ENCODE measurements at regions not wholly inside any gene's neighbourhood (a gene's known extent, or its start where the extent isn't known, plus 50 kb on each side); places are given as distances from the start of the nearest gene placed in this dataset.

GRCh38 chr14:28468191-28469151 is 298.1 kb upstream of the FOXG1 start:
- Histone ChIP-seq H3K27ac (no peak overlapping the region), H3K4me3 (no peak overlapping the region), H3K27me3 (ENCODE audit: low read depth) (no peaks in the 10 kb centered on the region), H3K4me1 (no peaks in the 10 kb centered on the region), H3K36me3 (no peaks in the 10 kb centered on the region), H3K9me3 (no peaks in the 10 kb centered on the region)
- DNase-seq (no peak), ATAC-seq (peak in 1 of 2 donors; percentile 51)
- TF ChIP-seq, protein P1, sequence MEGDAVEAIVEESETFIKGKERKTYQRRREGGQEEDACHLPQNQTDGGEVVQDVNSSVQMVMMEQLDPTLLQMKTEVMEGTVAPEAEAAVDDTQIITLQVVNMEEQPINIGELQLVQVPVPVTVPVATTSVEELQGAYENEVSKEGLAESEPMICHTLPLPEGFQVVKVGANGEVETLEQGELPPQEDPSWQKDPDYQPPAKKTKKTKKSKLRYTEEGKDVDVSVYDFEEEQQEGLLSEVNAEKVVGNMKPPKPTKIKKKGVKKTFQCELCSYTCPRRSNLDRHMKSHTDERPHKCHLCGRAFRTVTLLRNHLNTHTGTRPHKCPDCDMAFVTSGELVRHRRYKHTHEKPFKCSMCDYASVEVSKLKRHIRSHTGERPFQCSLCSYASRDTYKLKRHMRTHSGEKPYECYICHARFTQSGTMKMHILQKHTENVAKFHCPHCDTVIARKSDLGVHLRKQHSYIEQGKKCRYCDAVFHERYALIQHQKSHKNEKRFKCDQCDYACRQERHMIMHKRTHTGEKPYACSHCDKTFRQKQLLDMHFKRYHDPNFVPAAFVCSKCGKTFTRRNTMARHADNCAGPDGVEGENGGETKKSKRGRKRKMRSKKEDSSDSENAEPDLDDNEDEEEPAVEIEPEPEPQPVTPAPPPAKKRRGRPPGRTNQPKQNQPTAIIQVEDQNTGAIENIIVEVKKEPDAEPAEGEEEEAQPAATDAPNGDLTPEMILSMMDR (IDR thresholded peaks at IDR 0.05), result no peak
- intact Hi-C loops (cut with DNase I), result no loop called here

DNA sequence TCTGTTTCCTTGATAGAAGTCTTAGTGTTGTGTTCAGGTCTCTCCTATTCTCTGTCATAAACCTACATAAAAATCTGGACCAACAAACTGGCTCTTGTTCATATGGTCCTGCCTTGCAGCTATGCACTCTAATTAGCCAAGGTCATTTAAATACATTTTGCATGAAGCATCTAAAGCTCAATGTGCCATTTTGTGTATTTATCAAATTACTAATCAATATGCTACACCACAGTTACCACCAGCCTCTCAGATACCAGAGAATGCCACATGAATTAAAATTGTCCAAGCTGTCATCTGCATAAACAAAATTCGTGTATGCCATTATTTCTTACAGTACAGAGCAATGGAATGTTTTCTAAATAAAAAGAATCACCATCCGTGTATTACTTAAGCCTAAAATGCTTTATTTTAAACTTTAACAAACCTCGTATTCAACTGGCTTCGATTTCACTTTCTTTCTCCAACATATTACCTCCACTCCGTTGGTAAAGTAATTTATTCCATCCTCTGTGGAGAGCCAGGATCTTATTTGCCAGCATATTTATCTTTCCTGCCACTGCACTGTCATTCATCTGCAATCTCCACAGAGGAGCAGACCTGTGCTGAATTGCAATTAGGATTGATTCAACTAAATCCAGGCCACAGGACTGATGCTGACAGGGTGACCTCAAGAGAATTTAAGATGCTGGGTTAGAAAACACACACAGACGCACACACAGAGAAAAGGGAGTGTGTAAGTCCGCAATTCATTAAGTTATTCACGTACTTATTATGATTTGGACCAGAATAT is 284.1 kb upstream of the FOXG1 start:
- H3K36me3 ChIP-seq, result no peaks in the 10 kb centered on the region
- intact Hi-C loops (cut with DNase I), result no loop called here
- no peaks in the 10 kb centered on the region for H3K4me1 ChIP-seq
- no peak overlapping the region for H3K4me3 ChIP-seq
- no peak for DNase-seq
- no peaks in the 10 kb centered on the region for H3K27me3 ChIP-seq (ENCODE audit: low read depth)
- no peaks in the 10 kb centered on the region for H3K9me3 ChIP-seq
- TF ChIP-seq, protein P1 (IDR thresholded peaks at IDR 0.05), result no peak
- ATAC-seq, result no peak
- no peak overlapping the region for H3K27ac ChIP-seq

DNA sequence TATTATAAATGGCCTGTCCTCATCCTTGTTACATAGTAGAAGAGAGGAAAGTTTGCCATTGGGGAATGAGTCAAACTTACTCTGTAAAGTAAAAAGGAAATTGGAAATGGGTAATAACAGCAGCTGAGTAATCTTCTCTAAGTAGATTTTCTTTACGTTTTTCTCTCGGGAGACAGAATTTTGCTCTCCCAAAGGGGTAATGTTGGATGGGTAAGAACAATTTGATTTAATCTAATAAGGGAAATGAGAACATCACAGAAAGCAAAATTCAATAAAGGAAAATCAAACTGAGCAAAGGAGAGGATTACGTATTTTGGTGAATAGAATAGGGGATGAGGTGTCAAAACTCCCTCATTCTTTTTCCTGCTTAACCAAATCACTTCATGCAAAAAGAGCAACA is 283.1 kb upstream of the FOXG1 start:
- H3K27ac ChIP-seq, result no peak overlapping the region
- H3K4me1 ChIP-seq, result no peaks in the 10 kb centered on the region
- no peak overlapping the region for H3K4me3 ChIP-seq
- no peaks in the 10 kb centered on the region for H3K36me3 ChIP-seq
- no peak for DNase-seq
- intact Hi-C loops (cut with DNase I), result no loop called here
- H3K9me3 ChIP-seq, result no peaks in the 10 kb centered on the region
- H3K27me3 ChIP-seq (ENCODE audit: low read depth), result no peaks in the 10 kb centered on the region
- no peak for ATAC-seq
- TF ChIP-seq, protein P1 (IDR thresholded peaks at IDR 0.05), result no peak

GRCh38 chr14:28488684-28489083 is 277.9 kb upstream of the FOXG1 start:
- no peak overlapping the region for H3K4me3 ChIP-seq
- no peak for DNase-seq
- no peaks in the 10 kb centered on the region for H3K36me3 ChIP-seq
- TF ChIP-seq, protein P1 (IDR thresholded peaks at IDR 0.05), result no peak
- H3K4me1 ChIP-seq, result no peaks in the 10 kb centered on the region
- no peak overlapping the region for H3K27ac ChIP-seq
- H3K9me3 ChIP-seq, result no peaks in the 10 kb centered on the region
- intact Hi-C loops (cut with DNase I), result no loop called here
- ATAC-seq, result no peak
- no peaks in the 10 kb centered on the region for H3K27me3 ChIP-seq (ENCODE audit: low read depth)

GRCh38 chr14:28493516-28493915 is 273.1 kb upstream of the FOXG1 start:
- Histone ChIP-seq H3K4me1 (no peaks in the 10 kb centered on the region), H3K36me3 (no peaks in the 10 kb centered on the region), H3K27me3 (ENCODE audit: low read depth) (no peaks in the 10 kb centered on the region), H3K4me3 (no peak overlapping the region), H3K27ac (no peak overlapping the region), H3K9me3 (no peaks in the 10 kb centered on the region)
- intact Hi-C loops (cut with DNase I), result no loop called here
- ATAC-seq (no peak), DNase-seq (no peak)
- TF ChIP-seq, protein P1 (IDR thresholded peaks at IDR 0.05), result no peak
